GM12878 (cell line): ENCODE measurements at regions not wholly inside any gene's neighbourhood (a gene's known extent, or its start where the extent isn't known, plus 50 kb on each side); places are given as distances from the start of the nearest gene placed in this dataset.

Source experiments
- ATAC-seq: fragments of 200-7000 bp; cut with Tn5 transposase; 3 replicates; pipeline ENCODE4 v1.9.1; 2020; ENCODE audit warnings: mild to moderate bottlenecking, moderate library complexity
- BruUV-seq: library from RNA; stranded (reverse); fragments of 400-500 nt; replicated peaks from 2 replicates; lab custom pipeline; 2021; lab: Mats Ljungman, UMichigan
- CTCF ChIA-PET: fragments of 300-600 bp; sonication (Branson Sonifier 250); formaldehyde crosslinking; extraction: SDS; loops from one replicate; lab custom pipeline; 2021; ENCODE audit warnings: inconsistent platforms; lab: Yijun Ruan, JAX
- POLR2A ChIA-PET: fragments of 350-600 bp; formaldehyde crosslinking; extraction: SDS; loops from one replicate; lab custom pipeline; 2021; ENCODE audit warnings: inconsistent platforms; lab: Charles Lee
- RAD21 ChIA-PET: fragments of 300-600 bp; sonication (Branson Sonifier 250); formaldehyde crosslinking; loops from one replicate; lab custom pipeline; 2023; ENCODE audit warnings: antibody characterized with exemption; ENCODE audit not compliant: unreplicated experiment; lab: Charles Lee
- SMC1A ChIA-PET: fragments of 300-600 bp; sonication (Branson Sonifier 250); formaldehyde crosslinking; loops from one replicate; lab custom pipeline; 2023; ENCODE audit not compliant: unreplicated experiment, uncharacterized antibody; lab: Charles Lee
- DNase-seq: peaks from one replicate; pipeline ENCODE4 v3.0.0-alpha.2; 2011; ENCODE audit warnings: low read depth, low spot score
- FAIRE-seq: peaks from 3 replicates; lab custom pipeline; 2011; peaks lifted over from hg19 to GRCh38; lab: Jason Lieb, UNC
- H2AFZ ChIP-seq: 2 replicates; pipeline ENCODE4 v1.6.0; 2011; ENCODE audit warnings: low read depth, low read length, control low read depth; ENCODE audit not compliant: control insufficient read depth
- H3K27ac ChIP-seq: 2 replicates; pipeline ENCODE4 v1.5.1; 2011; ENCODE audit warnings: control low read depth; ENCODE audit not compliant: control insufficient read depth, insufficient read depth
- H3K27me3 ChIP-seq, 2 experiments: replicated peaks in 1 of 2; 2 replicates each; pipeline versions ENCODE4 v1.6.0 to v1.6.1; 2011; ENCODE audit warnings: low read length in 1 of 2; ENCODE audit not compliant: control insufficient read depth in 2 of 2, insufficient read depth in 2 of 2
- H3K36me3 ChIP-seq, 2 experiments: 2 replicates each; pipeline ENCODE4 v1.5.1; 2011; ENCODE audit warnings: low read length in 1 of 2; ENCODE audit not compliant: control insufficient read depth in 2 of 2, insufficient read depth in 2 of 2
- H3K4me1 ChIP-seq: 2 replicates; pipeline ENCODE4 v1.6.1; 2011; ENCODE audit warnings: mild to moderate bottlenecking, low read length, moderate library complexity, mixed read lengths; ENCODE audit not compliant: control insufficient read depth, insufficient read depth
- H3K4me2 ChIP-seq: 2 replicates; pipeline ENCODE4 v1.6.0; 2011; ENCODE audit warnings: control low read depth; ENCODE audit not compliant: control insufficient read depth, insufficient read depth
- H3K4me3 ChIP-seq: fragments of 200-600 bp; sonication (generic); 2 replicates; pipeline ENCODE4 v1.5.1; 2016
- H3K79me2 ChIP-seq: 2 replicates; pipeline ENCODE4 v1.6.0; 2011; ENCODE audit warnings: low read length; ENCODE audit not compliant: control insufficient read depth, insufficient read depth
- H3K9ac ChIP-seq: 2 replicates; pipeline ENCODE4 v1.8.0; 2011; ENCODE audit warnings: low read length, control low read depth, mixed read lengths; ENCODE audit not compliant: control insufficient read depth, insufficient read depth
- H3K9me3 ChIP-seq: replicated peaks from 3 replicates; pipeline ENCODE4 v1.5.1; 2011; ENCODE audit warnings: mild to moderate bottlenecking, low read length; ENCODE audit not compliant: control insufficient read depth, insufficient read depth
- H4K20me1 ChIP-seq: 2 replicates; pipeline ENCODE4 v1.6.0; 2011; ENCODE audit not compliant: control insufficient read depth, insufficient read depth
- EP300 ChIP-seq, 2 experiments: fragments of 150-350 bp in 1 of 2; IDR thresholded peaks; 2 replicates each; pipeline ENCODE4 v1.6.1; 2011 to 2012; ENCODE audit warnings: low read depth in 2 of 2, low read length in 2 of 2, borderline replicate concordance in 1 of 2, improper control_type of control experiment in 1 of 2, inconsistent platforms in 1 of 2; ENCODE audit not compliant: control insufficient read depth in 1 of 2
- MEF2B ChIP-seq: fragments of 450-650 bp; IDR thresholded peaks from 2 replicates; pipeline ENCODE4 v1.6.1; 2018; ENCODE audit warnings: mild to moderate bottlenecking, moderate library complexity; ENCODE audit not compliant: partially characterized antibody, poor library complexity, severe bottlenecking
- SREBF2 ChIP-seq: IDR thresholded peaks from 2 replicates; pipeline ENCODE4 v1.6.1; 2012; ENCODE audit warnings: mild to moderate bottlenecking, low read length
- SUZ12 ChIP-seq: fragments of 200-600 bp; sonication (generic); IDR thresholded peaks from one replicate; pipeline ENCODE4 v1.6.1; 2018; ENCODE audit warnings: antibody characterized with exemption, mild to moderate bottlenecking; ENCODE audit not compliant: unreplicated experiment
- TARDBP ChIP-seq: IDR thresholded peaks from 2 replicates; pipeline ENCODE4 v1.6.1; 2016; ENCODE audit warnings: borderline replicate concordance
- WGBS: methylation state at CpG from one replicate; pipeline ENCODE4 v1.1.6; 2016; ENCODE audit warnings: low lambda C conversion rate; ENCODE audit not compliant: insufficient replicate concordance, insufficient coverage; ENCODE audit errors: missing lambda C conversion rate; 5-methylcytosine and 5-hydroxymethylcytosine counted together
- in situ Hi-C: fragments of 300-500 bp; cut with MboI; formaldehyde crosslinking; loops from 9 replicates; pipeline ENCODE4 v1.14.3; 2018; ENCODE audit warnings: mixed read lengths
- intact Hi-C: fragments of 100-400 bp; cut with micrococcal nuclease; formaldehyde crosslinking; loops from one replicate; pipeline ENCODE4 v1.14.2; 2022; ENCODE audit not compliant: unreplicated experiment
- TF ChIP-seq, protein P1 (sequence below): IDR thresholded peaks from 2 replicates; pipeline ENCODE4 v1.6.1; 2012; ENCODE audit warnings: low read depth, low read length, improper control_type of control experiment
- TF ChIP-seq, protein P2 (sequence below): fragments of 450-650 bp; IDR thresholded peaks from 2 replicates; pipeline ENCODE4 v1.6.1; 2017; ENCODE audit warnings: mild to moderate bottlenecking, moderate library complexity
- TF ChIP-seq, protein P3 (sequence below): fragments of 450-650 bp; IDR thresholded peaks from 2 replicates; pipeline ENCODE4 v1.6.1; 2017; ENCODE audit warnings: mild to moderate bottlenecking, moderate library complexity

GRCh38 chr12:25854991-25855390 lies 103.5 kb upstream of the RASSF8 start:
- POLR2A ChIA-PET = no interaction called here
- H3K27ac ChIP-seq = no peak overlapping the region
- H2AFZ ChIP-seq = no peak overlapping the region
- in situ Hi-C loops = no loop called here
- DNase-seq = no peak
- RAD21 ChIA-PET = no interaction called here
- no peaks in the 10 kb centered on the region for H3K9me3 ChIP-seq
- intact Hi-C loops = no loop called here
- CTCF ChIA-PET = no interaction called here
- no peaks in the 10 kb centered on the region for H3K4me1 ChIP-seq
- H3K27me3 ChIP-seq = 0 out of 4 replicates have a peak, but pooled peaks cover 0 to 1% of the 10 kb centered on the region in 2 experiments
- no peak overlapping the region for H3K4me2 ChIP-seq
- no peaks in the 10 kb centered on the region for H3K36me3 ChIP-seq
- SMC1A ChIA-PET = no interaction called here
- H3K4me3 ChIP-seq = no peak overlapping the region
- H4K20me1 ChIP-seq = no peaks in the 10 kb centered on the region
- TF ChIP-seq SREBF2 (no peak), SUZ12 (no peak)
- H3K79me2 ChIP-seq = no peaks in the 10 kb centered on the region
- no peak overlapping the region for H3K9ac ChIP-seq
- ATAC-seq = no peak
- FAIRE-seq = no peak
- BruUV-seq = no TSS peak
- WGBS = 67% methylated on average over 7 of the region's 7 CpGs

DNA sequence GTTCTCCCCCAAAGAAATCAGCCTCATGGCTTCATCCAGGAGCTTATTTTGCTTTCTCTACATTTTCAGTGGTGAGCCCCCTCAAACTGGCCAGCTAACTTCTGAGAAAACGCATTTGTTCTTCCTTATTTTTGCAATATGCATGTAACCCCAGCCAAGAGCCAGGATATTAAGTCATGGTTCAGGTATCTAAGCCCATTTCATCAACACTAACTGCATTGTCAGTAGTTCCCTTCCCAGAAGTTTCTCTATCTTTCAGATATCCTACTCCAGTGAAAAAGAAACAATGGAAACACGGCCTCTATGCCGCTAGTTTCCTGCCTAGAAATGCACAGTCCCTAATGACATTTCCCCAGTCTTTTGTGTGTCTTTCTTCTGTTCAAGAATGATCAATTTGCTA lies 102.8 kb upstream of the RASSF8 start:
- ChIA-PET POLR2A (no interaction called here), RAD21 (no interaction called here), CTCF (no interaction called here), SMC1A (no interaction called here)
- Histone ChIP-seq H3K79me2 (no peaks in the 10 kb centered on the region), H3K4me2 (no peak overlapping the region), H2AFZ (no peak overlapping the region), H3K9ac (no peak overlapping the region), H3K9me3 (no peaks in the 10 kb centered on the region), H3K27ac (no peak overlapping the region), H3K27me3 (0 out of 4 replicates have a peak, but pooled peaks cover 0 to 1% of the 10 kb centered on the region in 2 experiments), H3K4me1 (no peaks in the 10 kb centered on the region), H3K4me3 (no peak overlapping the region), H3K36me3 (no peaks in the 10 kb centered on the region), H4K20me1 (no peaks in the 10 kb centered on the region)
- FAIRE-seq (no peak), DNase-seq (no peak), ATAC-seq (no peak)
- in situ Hi-C loops (no loop called here), intact Hi-C loops (no loop called here)
- no TSS peak for BruUV-seq
- 40% methylated on average over 3 of the region's 3 CpGs for WGBS
- no peak for TF ChIP-seq MEF2B
- no peak for TF ChIP-seq EP300 (IDR thresholded peaks at IDR 0.05; ENCODE audit: borderline replicate concordance in 1 of 2, control insufficient read depth in 1 of 2, low read depth in 2 of 2, low read length in 2 of 2)
- TF ChIP-seq TARDBP = no peak
- TF ChIP-seq, protein P1, sequence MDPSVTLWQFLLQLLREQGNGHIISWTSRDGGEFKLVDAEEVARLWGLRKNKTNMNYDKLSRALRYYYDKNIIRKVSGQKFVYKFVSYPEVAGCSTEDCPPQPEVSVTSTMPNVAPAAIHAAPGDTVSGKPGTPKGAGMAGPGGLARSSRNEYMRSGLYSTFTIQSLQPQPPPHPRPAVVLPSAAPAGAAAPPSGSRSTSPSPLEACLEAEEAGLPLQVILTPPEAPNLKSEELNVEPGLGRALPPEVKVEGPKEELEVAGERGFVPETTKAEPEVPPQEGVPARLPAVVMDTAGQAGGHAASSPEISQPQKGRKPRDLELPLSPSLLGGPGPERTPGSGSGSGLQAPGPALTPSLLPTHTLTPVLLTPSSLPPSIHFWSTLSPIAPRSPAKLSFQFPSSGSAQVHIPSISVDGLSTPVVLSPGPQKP = no peak
- TF ChIP-seq, protein P2, sequence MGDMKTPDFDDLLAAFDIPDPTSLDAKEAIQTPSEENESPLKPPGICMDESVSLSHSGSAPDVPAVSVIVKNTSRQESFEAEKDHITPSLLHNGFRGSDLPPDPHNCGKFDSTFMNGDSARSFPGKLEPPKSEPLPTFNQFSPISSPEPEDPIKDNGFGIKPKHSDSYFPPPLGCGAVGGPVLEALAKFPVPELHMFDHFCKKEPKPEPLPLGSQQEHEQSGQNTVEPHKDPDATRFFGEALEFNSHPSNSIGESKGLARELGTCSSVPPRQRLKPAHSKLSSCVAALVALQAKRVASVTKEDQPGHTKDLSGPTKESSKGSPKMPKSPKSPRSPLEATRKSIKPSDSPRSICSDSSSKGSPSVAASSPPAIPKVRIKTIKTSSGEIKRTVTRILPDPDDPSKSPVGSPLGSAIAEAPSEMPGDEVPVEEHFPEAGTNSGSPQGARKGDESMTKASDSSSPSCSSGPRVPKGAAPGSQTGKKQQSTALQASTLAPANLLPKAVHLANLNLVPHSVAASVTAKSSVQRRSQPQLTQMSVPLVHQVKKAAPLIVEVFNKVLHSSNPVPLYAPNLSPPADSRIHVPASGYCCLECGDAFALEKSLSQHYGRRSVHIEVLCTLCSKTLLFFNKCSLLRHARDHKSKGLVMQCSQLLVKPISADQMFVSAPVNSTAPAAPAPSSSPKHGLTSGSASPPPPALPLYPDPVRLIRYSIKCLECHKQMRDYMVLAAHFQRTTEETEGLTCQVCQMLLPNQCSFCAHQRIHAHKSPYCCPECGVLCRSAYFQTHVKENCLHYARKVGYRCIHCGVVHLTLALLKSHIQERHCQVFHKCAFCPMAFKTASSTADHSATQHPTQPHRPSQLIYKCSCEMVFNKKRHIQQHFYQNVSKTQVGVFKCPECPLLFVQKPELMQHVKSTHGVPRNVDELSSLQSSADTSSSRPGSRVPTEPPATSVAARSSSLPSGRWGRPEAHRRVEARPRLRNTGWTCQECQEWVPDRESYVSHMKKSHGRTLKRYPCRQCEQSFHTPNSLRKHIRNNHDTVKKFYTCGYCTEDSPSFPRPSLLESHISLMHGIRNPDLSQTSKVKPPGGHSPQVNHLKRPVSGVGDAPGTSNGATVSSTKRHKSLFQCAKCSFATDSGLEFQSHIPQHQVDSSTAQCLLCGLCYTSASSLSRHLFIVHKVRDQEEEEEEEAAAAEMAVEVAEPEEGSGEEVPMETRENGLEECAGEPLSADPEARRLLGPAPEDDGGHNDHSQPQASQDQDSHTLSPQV = no peak
- TF ChIP-seq, protein P3, sequence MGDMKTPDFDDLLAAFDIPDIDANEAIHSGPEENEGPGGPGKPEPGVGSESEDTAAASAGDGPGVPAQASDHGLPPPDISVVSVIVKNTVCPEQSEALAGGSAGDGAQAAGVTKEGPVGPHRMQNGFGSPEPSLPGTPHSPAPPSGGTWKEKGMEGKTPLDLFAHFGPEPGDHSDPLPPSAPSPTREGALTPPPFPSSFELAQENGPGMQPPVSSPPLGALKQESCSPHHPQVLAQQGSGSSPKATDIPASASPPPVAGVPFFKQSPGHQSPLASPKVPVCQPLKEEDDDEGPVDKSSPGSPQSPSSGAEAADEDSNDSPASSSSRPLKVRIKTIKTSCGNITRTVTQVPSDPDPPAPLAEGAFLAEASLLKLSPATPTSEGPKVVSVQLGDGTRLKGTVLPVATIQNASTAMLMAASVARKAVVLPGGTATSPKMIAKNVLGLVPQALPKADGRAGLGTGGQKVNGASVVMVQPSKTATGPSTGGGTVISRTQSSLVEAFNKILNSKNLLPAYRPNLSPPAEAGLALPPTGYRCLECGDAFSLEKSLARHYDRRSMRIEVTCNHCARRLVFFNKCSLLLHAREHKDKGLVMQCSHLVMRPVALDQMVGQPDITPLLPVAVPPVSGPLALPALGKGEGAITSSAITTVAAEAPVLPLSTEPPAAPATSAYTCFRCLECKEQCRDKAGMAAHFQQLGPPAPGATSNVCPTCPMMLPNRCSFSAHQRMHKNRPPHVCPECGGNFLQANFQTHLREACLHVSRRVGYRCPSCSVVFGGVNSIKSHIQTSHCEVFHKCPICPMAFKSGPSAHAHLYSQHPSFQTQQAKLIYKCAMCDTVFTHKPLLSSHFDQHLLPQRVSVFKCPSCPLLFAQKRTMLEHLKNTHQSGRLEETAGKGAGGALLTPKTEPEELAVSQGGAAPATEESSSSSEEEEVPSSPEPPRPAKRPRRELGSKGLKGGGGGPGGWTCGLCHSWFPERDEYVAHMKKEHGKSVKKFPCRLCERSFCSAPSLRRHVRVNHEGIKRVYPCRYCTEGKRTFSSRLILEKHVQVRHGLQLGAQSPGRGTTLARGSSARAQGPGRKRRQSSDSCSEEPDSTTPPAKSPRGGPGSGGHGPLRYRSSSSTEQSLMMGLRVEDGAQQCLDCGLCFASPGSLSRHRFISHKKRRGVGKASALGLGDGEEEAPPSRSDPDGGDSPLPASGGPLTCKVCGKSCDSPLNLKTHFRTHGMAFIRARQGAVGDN = no peak
